ENCODE measurements at regions not wholly inside any gene's neighbourhood (a gene's known extent, or its start where the extent isn't known, plus 50 kb on each side); places are given as distances from the start of the nearest gene placed in this dataset.

GRCh38 chr5:56532466-56532865, 282.9 kb upstream of the MAP3K1 start:
- TF ChIP-seq, protein P1, sequence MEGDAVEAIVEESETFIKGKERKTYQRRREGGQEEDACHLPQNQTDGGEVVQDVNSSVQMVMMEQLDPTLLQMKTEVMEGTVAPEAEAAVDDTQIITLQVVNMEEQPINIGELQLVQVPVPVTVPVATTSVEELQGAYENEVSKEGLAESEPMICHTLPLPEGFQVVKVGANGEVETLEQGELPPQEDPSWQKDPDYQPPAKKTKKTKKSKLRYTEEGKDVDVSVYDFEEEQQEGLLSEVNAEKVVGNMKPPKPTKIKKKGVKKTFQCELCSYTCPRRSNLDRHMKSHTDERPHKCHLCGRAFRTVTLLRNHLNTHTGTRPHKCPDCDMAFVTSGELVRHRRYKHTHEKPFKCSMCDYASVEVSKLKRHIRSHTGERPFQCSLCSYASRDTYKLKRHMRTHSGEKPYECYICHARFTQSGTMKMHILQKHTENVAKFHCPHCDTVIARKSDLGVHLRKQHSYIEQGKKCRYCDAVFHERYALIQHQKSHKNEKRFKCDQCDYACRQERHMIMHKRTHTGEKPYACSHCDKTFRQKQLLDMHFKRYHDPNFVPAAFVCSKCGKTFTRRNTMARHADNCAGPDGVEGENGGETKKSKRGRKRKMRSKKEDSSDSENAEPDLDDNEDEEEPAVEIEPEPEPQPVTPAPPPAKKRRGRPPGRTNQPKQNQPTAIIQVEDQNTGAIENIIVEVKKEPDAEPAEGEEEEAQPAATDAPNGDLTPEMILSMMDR (IDR thresholded peaks at IDR 0.05; ENCODE audit: insufficient read depth, low read length), result no peak
- no peak for TF ChIP-seq POLR2AphosphoS5 (IDR thresholded peaks at IDR 0.05; ENCODE audit: low read depth)
- no peak for TF ChIP-seq REST (IDR thresholded peaks at IDR 0.05; ENCODE audit: insufficient replicate concordance, low read depth)
- TF ChIP-seq GABPA (IDR thresholded peaks at IDR 0.05; ENCODE audit: low read depth), result no peak
- no peak for TF ChIP-seq SPI1 (IDR thresholded peaks at IDR 0.05; ENCODE audit: borderline replicate concordance, low read depth)

All from HL-60 (cell line).